ENCODE measurements at regions not wholly inside any gene's neighbourhood (a gene's known extent, or its start where the extent isn't known, plus 50 kb on each side); places are given as distances from the start of the nearest gene placed in this dataset.
"Not testable (repeated sequence)": the region's sequence is repeated elsewhere in the genome, so short reads cannot be mapped to it uniquely, and the experiment has no call there.

DNA sequence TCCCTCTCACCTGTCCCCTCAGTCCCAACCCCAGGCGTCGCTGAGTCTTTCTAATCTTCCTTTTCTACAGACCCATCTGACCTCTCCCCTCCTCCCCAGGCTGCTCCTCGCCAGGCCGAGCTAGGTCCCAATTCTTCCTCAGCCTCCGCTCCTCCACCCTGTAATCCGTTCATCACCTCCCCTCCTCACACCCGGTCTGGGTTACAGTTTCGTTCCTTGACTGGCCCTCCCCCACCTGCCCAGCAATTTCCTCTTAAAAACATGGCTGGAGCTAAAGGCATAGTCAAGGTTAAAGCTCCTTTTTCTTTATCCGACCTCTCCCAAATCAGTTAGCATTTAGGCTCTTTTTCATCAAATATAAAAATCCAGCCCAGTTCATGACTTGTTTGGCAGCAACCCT lies 262.0 kb downstream of the SMARCA2 start:
- DNase-seq (ENCODE audit: low read depth in 4 of 4, low spot score in 2 of 4) = not testable (repeated sequence)

GRCh38 chr9:2277644-2278043 lies 262.5 kb downstream of the SMARCA2 start:
- DNase-seq (ENCODE audit: low read depth in 4 of 4, low spot score in 2 of 4) = not testable (repeated sequence)

- not testable (repeated sequence) for DNase-seq (ENCODE audit: low read depth in 4 of 4, low spot score in 2 of 4)
These were observed 264.0 kb downstream of the SMARCA2 start for GRCh38 chr9:2279138-2279537.

GRCh38 chr9:2281031-2281802 lies 266.1 kb downstream of the SMARCA2 start:
- no peak for DNase-seq (ENCODE audit: low read depth in 4 of 4, low spot score in 2 of 4)

DNA sequence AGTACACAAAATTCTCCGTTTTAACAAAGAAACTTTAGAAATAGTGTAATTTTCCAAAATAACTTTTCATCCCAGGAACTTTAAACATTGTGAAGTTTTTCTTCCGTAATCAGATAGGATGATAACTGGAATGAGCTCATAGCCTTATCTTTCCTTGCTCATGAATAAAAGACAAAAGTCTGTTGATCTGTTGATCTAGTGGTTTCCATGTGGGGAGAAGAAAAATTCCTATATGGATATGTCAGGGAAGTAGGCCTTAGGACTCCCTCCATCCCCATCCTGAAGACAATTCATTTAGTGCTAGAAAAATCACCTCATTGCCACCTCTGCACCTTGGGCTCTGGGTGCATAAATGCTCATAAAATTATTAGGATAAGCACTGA lies 266.6 kb downstream of the SMARCA2 start:
- no peak for DNase-seq (ENCODE audit: low read depth in 4 of 4, low spot score in 2 of 4)

- DNase-seq (ENCODE audit: low read depth in 4 of 4, low spot score in 2 of 4) = no peak
These were observed 269.6 kb downstream of the SMARCA2 start for GRCh38 chr9:2284770-2285169.

DNA sequence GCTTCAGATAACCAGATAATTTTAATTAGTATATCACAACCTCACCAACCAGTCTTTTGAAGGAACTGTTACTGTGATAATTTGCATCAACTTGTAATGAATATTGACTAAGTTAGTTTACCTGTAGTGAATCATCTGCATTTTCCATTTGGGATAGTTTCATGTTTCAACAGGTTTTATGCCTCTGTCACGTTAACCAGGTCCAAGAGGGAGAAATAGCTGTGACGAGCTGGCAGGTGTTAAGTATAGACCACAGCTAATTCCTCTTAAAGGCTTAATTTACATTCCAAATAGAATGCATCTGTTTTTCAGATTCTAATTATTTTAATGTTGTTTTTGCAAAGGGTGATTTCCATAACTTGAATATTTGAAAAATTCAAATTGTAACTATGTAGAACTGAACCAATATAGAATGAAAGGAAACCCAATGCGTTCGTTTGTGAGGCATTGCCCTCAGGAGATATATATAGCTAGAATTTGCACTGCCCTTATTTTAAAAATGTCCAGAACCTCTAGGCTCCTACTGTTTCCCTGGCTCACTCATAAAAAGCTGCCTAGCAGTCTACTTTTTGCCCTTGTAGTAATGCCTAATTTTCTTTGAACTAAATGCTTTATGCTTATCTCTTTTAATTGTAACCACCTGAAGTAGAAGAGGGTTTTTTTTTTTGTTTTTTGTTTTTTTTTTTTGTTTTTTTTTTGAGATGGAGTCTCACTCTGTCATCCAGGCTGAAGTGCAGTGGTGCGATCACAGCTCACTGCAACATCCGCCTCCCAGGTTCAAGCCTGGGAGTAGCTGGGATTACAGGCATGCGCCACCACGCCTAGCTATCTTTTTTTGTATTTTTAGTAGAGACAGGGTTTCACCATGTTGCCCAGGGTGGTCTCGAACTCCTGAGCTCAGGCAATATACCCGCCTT lies 270.5 kb downstream of the SMARCA2 start:
- DNase-seq (ENCODE audit: low read depth in 4 of 4, low spot score in 2 of 4) = no peak

DNA sequence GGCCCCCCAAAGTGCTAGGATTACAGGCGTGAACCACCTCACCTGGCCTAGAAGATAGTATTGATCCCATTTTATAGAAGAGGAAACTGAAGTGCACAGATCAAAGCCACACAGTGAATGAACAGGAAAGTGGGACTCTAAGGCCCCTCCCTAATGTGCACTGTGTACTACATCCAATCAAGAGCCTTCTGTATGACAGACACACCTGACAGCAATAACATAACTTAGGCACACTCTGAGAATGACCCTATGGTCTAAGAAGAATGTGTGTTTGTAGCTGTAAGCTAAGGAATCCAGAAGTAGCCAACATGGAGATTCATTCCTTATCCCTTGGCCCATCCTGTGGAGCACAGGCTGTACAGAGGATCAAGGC lies 271.2 kb downstream of the SMARCA2 start:
- DNase-seq (ENCODE audit: low read depth in 4 of 4, low spot score in 2 of 4) = no peak

- no peak for DNase-seq (ENCODE audit: low read depth in 4 of 4, low spot score in 2 of 4)
These were observed 271.8 kb downstream of the SMARCA2 start for GRCh38 chr9:2286825-2287455.

- DNase-seq (ENCODE audit: low read depth in 4 of 4, low spot score in 2 of 4) = no peak
These were observed 273.2 kb downstream of the SMARCA2 start for GRCh38 chr9:2288309-2288708.

DNA sequence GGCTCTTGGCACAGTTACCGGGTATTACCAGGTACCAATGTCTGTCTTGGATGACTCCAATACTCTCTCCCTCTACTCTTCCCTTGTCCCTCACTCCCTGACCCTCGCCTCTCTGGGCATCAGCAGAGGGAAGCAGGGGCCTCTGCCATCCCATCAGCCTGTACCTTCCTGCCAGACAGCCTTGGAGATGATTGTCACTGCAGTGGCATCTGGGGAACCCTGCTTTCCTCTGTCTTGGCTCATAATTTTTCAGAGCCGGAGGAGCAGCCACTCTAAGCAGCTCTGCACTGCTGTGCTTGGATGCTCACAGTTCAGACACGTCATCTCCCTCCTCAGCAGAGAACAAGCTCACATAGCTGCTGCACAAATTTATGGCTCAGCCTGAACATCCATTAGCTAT lies 274.1 kb downstream of the SMARCA2 start:
- DNase-seq (ENCODE audit: low read depth in 4 of 4, low spot score in 2 of 4) = no peak

GRCh38 chr9:2290382-2290781 lies 275.2 kb downstream of the SMARCA2 start:
- no peak for DNase-seq (ENCODE audit: low read depth in 4 of 4, low spot score in 2 of 4)

DNA sequence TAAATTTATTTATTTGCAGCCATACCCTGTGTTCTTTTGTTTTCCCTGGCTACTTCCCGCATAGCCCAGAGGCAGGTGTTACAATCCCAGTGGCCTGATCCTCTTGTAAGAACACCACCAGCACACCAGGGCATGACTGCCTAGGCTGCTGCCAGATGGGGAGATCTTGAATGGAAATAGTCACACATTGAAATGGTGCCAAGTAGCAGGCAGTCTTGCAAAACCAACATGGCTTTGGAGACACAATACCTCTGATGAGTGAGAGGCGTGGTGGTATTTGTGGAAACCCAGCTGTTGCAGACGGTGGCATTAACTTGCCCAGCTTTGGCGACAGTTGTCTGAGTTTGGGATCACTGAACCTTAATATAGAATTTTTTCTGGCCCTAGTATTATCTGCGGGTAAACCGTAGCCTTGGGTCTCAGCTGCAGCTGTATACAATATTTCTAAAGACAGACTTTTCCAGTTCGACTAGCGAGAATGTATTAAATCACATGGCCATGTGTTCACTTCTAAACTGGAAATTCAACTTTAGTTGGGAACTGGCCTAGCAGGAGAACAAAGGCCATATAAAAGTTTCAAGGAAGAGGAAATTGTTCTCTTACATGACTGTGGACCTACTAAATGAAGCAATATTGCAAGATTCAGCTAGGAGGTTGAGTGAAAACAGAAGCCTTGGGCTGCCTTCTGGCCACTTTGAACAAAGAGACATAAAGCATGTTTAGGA lies 277.0 kb downstream of the SMARCA2 start:
- DNase-seq (ENCODE audit: low read depth in 4 of 4, low spot score in 2 of 4) = no peak

DNA sequence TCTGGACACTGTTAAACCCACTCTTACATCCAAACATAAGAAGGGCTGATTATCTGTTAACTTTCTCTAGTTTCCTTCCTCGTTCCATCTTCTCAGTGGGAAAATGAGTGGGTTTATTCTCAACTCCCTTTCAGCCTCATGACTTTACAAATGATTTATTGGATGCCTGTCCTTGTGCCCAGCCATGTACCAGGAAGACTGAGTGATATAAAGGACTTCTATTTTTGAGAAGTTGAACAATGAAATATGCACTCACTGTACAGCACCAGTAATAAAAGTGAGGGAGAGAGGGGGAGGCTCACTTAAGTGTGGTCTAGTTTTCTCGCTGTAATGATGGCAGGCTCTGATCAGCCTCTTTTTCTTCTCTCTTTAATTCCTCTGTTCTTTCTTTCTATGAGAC lies 277.6 kb downstream of the SMARCA2 start:
- DNase-seq (ENCODE audit: low read depth in 4 of 4, low spot score in 2 of 4) = no peak

GRCh38 chr9:2297771-2298170 lies 282.6 kb downstream of the SMARCA2 start:
- DNase-seq (ENCODE audit: low read depth in 4 of 4, low spot score in 2 of 4) = no peak

DNA sequence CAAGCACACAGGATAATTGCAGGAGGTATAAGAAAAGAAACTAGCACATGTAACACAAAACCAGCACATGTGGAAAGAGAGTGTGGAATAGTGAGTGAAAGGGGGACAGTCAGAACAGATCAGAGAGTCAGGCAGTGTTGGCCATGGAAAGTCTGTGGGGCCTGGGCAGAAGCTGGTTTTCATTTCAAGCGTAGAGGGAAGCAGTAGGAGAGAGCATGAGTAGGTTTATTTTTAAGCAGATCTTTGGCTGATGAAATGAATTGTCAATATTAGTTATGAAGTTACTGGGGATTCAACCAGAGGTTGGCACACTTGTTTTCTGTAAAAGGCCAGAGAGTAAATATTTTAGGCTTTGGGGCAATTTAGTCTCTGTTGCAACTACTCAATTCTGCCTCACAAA lies 283.1 kb downstream of the SMARCA2 start:
- DNase-seq (ENCODE audit: low read depth in 4 of 4, low spot score in 2 of 4) = no peak

DNA sequence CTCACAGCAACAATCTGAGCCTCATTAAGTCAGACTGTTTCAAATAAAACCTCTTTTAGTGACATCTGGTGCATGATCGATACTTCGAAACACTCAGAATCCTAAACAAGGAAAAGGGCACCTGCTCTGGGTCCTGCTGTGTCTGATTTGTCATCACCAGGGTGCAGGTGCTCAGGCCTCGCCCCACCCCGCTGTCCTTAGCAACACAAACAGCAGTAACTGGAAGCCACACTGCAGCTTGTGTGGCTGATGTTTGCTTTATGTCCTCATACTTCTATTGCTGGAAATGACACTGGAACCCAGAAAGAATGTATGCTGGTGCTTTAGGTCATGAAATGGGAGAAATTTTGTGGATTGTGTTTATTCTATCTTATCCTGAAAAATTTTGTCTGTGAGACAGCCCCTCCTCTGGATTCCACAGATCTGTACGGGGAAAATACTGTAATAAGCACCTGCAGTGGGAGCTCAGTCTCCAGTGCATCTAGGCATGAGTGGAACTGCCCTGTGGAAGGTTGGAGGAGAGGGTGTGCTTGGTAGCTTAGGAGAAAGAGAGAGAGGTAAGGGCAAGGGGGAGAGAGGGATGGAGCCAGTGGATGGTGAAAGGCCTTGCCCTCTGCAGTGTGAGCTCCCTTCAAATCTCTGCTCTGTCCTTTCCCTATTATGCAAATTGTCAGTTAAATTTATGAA lies 284.2 kb downstream of the SMARCA2 start:
- DNase-seq (ENCODE audit: low read depth in 4 of 4, low spot score in 2 of 4) = no peak

- DNase-seq (ENCODE audit: low read depth in 4 of 4, low spot score in 2 of 4) = no peak
These were observed 284.7 kb downstream of the SMARCA2 start for GRCh38 chr9:2299843-2300205.

DNA sequence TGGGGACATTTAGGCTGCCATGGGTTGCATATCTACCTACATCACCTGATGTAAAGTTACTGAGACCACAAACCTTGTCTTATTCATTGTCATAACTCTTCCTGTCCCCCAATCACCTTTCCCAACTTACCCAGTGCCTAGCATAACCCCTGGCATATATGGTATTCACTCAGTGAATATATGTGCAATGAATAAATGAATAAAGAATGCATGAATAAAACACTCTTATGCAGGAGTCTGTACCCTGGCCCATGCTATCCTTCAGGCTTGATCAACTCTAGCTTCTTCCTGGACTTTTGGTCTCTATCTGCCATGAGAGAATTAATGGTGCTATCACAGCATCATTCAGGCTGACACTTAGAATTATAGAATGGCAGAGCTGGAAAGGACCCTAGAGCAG lies 285.2 kb downstream of the SMARCA2 start:
- no peak for DNase-seq (ENCODE audit: low read depth in 4 of 4, low spot score in 2 of 4)

- DNase-seq (ENCODE audit: low read depth in 4 of 4, low spot score in 2 of 4) = no peak
These were observed 287.5 kb downstream of the SMARCA2 start for GRCh38 chr9:2302606-2303005.
